ENCODE measurements at regions not wholly inside any gene's neighbourhood (a gene's known extent, or its start where the extent isn't known, plus 50 kb on each side); places are given as distances from the start of the nearest gene placed in this dataset.

GRCh38 chr14:71471634-71472355 is 460.4 kb upstream of the RGS6 start:
- DNase-seq: no peak

- DNase-seq: no peak
These were observed 459.6 kb upstream of the RGS6 start for GRCh38 chr14:71472356-71473340.

DNA sequence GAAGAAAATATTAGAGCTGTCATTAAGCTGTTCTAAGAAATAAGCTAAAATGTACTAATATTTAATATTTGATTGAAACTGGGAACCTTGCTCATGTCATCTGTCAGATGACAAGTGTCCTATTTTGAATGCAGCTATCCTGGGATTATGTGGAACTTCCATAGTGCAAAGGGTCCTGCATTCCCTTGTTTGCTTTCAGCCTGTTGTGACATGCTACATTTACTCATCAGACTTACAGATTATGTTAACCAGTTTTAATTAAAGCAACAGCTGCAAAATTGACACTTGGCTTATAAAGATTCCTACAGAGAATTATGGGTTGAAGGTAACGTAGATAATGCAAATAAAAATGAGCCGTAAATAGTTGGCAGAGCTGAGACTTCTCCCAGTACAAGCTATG is 458.4 kb upstream of the RGS6 start:
- no peak for DNase-seq

GRCh38 chr14:71474301-71475265 is 457.6 kb upstream of the RGS6 start:
- no peak for DNase-seq

DNA sequence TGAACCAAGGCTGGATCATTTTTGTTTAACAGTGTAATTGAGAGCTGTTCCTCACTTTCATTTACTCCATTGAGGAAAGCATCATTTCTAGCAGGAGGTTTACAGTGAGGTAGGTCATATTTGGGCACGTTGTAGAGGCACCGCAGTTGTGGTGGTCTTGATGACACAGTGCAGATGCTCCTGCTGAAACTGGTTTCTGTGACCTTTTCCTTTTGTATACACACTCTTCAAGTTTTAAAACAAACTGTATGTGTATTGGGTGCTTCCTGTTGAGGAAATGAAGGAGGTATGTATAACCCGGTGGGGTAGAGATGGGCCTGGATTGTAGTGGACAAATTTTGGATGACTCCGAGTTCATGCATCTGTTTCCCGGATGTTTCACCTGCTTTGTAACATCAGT is 456.3 kb upstream of the RGS6 start:
- DNase-seq: no peak

- no peak for DNase-seq
These were observed 453.7 kb upstream of the RGS6 start for GRCh38 chr14:71478542-71478941.

DNA sequence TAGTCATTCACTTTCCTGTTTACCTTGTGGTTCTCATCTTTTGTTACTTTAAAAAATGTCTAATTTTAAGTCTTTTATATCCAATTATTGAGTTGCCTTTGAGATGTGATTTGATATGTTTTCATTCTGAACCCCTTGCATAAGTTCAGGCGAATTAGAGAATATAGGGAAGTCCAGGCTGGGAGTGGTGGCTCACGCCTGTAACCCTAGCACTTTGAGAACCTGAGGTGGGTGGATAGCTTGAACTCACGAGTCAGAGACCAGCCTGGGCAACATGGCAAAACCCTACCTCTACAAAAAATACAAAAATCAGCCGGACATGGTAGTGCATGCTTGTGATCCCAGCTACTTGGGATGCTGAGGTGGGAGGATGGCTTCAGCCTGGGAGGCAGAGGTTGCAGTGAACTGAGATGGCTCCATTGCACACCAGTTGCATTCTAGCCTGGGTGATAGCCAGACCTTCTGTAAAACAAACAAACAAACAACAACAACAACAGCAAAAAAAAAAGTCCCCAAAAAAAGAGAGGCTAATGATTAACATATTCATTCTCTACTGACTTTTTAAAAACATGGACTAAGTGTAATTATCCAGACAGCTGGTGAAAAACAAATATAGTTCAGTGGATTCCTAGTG is 451.1 kb upstream of the RGS6 start:
- no peak for DNase-seq

- no peak for DNase-seq
These were observed 449.6 kb upstream of the RGS6 start for GRCh38 chr14:71482671-71483070.

DNA sequence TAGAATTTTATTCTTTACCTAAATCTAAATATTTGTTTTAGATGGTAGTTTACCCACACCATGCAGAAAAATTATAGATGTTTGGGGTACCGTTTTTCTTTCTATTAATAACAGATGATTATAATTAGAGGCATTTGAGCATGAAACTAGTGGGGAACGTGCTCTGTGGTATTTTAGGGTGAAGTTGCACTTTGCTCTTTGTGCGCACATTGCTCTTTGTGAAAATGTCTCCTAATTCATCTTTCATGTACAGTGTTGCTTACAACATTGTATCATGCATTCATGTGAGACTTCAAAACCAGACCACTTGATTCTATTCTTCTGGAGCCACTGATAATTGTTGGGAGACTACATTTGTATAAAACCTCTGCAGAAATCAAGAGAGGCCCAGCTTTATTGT is 449.1 kb upstream of the RGS6 start:
- no peak for DNase-seq

DNA sequence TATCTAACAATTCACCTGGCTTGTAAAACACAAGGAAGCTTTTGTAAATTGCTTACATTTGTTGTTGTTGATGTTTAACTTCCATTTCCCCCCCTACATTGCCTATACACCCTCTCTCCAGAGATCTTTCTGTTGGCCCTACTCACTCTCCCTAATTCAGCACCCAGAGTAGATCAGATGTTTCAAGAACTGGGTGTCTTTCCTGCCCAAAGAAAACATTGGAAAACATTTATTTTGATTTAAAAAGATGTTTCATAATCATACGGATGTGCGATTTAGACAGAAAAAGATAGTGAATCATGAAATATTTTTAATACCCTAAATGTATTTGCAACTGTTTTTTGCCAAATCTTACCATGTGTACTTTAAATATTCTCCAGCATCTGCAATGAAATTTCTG is 446.4 kb upstream of the RGS6 start:
- no peak for DNase-seq

- no peak for DNase-seq
These were observed 445.9 kb upstream of the RGS6 start for GRCh38 chr14:71486279-71486678.

GRCh38 chr14:71487449-71487848 is 444.8 kb upstream of the RGS6 start:
- DNase-seq: no peak

DNA sequence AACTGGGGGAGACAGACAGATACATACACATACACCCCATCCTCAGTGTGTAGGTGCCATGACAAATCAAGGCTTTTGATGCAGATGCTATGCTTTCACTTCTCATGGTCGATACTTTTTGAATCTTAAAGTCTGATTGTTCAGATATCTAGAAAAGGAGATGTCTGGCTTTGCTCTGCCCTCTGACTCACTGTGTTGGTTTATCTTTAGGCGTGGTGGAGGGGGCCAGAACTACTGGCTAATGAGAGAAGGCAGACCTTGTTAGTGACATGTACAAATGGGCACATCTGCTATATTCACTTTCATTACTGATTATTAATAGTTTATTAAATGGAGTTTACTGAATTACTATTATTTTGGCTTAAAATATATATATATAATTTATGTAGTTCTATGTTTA is 444.3 kb upstream of the RGS6 start:
- no peak for DNase-seq

GRCh38 chr14:71488703-71489191 is 443.5 kb upstream of the RGS6 start:
- DNase-seq: no peak

- DNase-seq: no peak
These were observed 442.5 kb upstream of the RGS6 start for GRCh38 chr14:71489742-71490141.

DNA sequence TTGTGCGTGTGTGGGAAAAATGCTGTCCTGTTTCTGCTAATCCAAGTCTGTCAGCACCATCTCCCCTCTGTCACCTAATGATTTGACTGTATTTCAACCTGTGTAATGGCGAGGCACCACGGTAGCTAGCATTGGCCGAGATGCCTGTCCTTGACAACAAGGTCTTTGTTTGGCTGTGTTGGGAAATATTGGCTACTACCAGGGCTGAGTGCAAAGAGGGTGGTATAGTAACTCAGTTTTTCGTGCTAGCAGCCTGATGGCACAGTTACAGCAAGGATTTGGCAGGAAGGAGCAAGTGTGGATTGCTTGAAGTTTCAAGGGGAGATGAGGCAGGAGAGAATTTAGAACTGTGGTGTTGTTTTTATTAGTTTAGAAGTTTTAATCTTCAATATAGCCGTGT is 440.3 kb upstream of the RGS6 start:
- DNase-seq: no peak

DNA sequence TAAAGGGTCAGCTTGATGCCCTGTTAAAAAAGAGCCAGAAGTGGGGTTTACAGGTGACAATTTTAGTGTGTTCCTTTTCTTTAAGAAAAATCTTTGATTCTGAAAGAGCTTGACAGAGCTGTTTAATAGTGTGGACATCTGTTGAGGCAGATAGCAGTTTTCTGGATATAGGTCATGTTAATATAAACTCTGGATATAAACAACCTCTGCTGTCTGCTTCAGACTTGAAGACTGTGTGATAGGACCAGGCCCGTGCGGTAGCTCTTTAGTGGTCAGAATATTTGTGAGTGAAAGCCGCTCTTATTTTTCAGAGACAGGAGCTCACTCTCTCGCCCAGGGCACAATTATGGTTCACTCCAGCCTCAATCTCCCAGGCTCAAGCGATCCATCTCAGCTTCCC is 439.9 kb upstream of the RGS6 start:
- no peak for DNase-seq

GRCh38 chr14:71497645-71498086 is 434.6 kb upstream of the RGS6 start:
- DNase-seq: no peak

GRCh38 chr14:71498212-71498611 is 434.0 kb upstream of the RGS6 start:
- no peak for DNase-seq

GRCh38 chr14:71499018-71499417 is 433.2 kb upstream of the RGS6 start:
- DNase-seq: no peak

DNA sequence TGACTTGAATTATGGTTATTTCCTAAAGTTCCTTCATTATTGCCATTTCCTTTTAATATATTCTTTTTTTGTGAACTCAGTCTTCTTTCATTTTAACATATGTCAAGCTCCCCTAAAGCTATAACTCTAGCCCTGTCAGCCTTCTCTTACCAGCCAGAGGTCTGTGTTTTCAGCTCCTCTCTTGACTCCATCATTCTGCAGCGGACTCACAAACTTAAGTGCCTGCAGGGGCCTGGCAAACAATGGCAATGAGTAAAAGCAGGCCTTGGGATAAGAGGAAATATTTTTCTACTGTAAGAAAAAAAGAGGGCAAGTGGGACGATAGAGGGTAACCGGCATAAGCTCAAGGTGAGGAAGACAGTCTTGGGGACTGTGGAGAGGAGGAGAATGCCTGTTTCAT is 424.5 kb upstream of the RGS6 start:
- DNase-seq: no peak

- DNase-seq: no peak
These were observed 423.3 kb upstream of the RGS6 start for GRCh38 chr14:71508901-71509300.
